ENCODE measurements at regions not wholly inside any gene's neighbourhood (a gene's known extent, or its start where the extent isn't known, plus 50 kb on each side); places are given as distances from the start of the nearest gene placed in this dataset.
"Not testable (repeated sequence)": the region's sequence is repeated elsewhere in the genome, so short reads cannot be mapped to it uniquely, and the experiment has no call there.

DNA sequence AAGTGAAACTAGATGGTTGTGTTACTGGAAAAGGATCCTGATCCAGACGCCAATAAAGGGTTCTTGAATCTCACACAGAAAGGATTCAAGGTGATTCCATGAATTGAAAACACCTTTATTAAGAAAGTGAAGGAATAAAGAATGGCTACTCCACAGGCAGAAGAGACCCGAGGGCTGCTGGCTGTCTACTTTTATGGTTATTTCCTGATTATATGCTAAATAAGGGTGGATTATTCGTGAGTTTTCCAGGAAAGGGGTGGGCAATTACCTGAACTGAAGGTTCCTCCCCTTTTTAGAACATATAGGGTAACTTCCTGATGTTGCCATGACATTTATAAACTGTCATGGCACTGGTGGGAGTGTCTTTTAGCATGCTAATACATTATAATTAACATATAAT lies 50.9 kb upstream of the WARS2 start:
- no peak for DNase-seq (ENCODE audit: low spot score)

- DNase-seq (ENCODE audit: low spot score): peak; percentile 1
Measured at GRCh38 chr1:119204197-119204960, 63.9 kb upstream of the WARS2 start.

GRCh38 chr1:119204961-119205357 lies 64.5 kb upstream of the WARS2 start:
- peak; percentile 28 for DNase-seq (ENCODE audit: low spot score)

DNA sequence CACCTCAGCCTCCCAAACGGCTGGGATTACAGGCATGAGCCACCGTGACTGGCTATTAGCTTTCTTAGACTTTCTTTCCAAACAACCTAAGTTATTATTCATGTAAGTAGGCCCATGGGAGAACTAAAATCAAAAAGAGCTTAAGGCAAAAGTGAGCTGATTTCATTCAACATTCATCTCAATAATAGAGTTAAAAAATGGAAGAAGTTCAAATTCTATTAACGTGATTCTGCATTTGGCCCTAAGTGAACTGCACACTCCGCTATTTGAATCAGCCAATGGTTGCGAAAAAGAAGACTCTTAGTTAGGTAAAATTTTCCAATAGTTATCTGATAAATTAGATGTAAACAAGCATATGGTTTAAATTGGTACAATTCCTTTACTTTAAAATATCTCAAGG lies 68.6 kb upstream of the WARS2 start:
- no peak for DNase-seq (ENCODE audit: low spot score)

DNA sequence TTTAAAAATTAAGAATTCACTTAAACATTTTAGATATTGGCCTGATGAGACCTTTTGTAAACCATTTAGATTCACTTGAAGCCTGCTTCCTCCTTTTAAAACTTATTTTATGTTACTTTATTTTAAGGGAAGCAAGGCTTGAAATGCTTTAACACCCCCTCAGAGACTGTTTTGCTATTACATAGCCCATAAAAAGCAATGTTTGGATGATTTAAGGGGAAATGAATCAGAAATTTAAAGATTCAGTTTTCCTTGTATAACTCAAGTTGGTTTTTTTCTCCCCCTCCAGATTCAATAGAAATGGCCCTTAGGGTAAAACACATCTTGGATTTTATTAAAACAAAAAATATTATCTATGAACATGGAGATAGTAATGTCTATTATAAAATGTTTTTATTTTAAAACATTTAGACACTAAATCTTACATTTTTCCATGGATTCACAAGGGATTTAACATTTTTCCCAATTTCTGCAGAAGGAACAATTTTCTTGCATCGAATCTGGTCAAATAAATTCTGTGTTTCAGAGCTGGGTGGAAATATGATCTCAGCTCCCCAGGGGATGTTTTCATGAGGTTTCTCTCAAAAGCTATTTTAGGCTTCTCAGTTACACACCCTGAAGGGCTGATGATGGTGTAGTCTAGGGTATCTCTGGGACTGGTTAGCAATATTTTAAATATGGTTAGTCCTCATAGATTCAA lies 69.3 kb upstream of the WARS2 start:
- DNase-seq (ENCODE audit: low spot score): no peak

GRCh38 chr1:119210296-119210649 lies 69.8 kb upstream of the WARS2 start:
- no peak for DNase-seq (ENCODE audit: low spot score)

- not testable (repeated sequence) for DNase-seq (ENCODE audit: low spot score)
Measured at GRCh38 chr1:119213213-119213612, 72.8 kb upstream of the WARS2 start.

- not testable (repeated sequence) for DNase-seq (ENCODE audit: low spot score)
Measured at GRCh38 chr1:119214961-119215360, 74.5 kb upstream of the WARS2 start.

GRCh38 chr1:119217309-119217828 lies 76.9 kb upstream of the WARS2 start:
- no peak for DNase-seq (ENCODE audit: low spot score)

DNA sequence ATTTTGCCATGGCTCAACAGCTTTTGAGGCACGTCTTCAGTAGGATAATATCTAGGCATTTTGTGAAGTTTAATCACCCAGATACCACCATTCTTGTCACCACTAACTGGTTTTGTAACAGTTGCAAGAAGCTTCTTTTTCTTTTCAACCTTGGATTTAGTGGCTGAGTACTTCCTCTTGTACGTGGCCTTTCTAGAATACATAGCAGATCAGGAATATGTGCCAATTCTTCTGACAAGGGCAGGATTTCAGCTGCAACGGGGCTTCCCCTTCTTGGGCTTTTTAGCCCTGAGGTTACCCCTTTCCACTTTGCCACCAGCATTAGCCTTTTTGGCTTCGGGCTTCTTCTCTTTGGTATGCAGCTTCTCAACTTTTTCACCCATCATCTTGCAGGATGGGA lies 79.3 kb upstream of the WARS2 start:
- no peak for DNase-seq (ENCODE audit: low spot score)

DNA sequence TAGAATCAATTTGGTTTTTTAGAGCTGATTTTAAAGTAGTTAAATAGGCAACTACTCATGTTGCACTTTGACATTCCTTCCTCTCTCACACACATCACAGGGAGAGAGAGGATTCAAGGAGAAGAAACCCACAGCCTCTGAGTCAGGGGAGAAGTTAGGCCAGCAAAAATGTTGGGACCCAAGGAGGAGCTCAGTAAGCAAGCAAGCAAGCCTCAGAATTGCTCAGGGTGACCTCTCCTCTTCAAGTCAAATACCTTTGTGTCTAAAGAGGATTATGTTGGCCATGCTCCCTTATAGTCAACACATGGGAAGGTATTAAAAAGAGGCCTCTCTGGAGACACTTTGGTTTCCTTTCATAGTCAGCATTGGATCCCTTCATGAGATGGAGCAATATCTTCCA lies 80.5 kb upstream of the WARS2 start:
- DNase-seq (ENCODE audit: low spot score): no peak

- DNase-seq (ENCODE audit: low spot score): no peak
Measured at GRCh38 chr1:119222271-119222670, 81.8 kb upstream of the WARS2 start.

DNA sequence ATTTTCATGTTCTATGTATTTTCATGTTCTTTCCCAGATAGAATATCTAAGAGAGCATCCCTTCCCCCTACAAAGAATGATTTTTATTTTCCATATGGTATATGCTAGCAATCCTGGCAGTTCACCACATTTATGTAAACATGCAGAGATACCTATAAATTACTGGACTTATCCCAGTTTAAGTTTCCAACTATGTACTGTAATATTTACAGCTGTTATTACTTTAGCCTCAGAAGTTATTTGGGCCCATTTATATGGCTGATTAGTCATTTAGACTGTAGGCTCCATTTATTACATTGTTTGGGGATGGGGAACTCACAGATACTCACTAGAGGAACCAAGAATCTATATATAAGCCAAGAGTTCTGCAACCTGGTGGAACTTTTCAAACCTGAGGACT lies 84.8 kb upstream of the WARS2 start:
- DNase-seq (ENCODE audit: low spot score): no peak

DNA sequence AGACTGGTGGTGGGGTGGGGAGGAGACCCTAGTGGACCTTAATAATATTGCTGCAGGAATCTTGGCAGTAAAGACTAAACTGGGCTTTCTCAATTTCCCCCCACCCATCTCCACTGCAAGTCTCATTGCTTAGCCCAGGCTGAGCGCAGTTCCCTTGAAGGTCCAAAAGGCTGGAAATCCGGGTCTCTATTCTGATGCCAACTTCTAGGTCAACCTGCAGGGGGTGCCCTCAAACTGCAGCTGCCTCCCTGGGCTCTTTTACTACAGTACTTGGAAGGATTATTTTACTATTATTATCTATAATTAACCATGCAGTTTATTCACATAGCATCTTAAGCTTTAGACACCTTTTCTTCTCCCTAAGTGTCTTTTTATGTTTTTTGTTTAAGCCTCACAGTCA lies 85.4 kb upstream of the WARS2 start:
- DNase-seq (ENCODE audit: low spot score): no peak

DNA sequence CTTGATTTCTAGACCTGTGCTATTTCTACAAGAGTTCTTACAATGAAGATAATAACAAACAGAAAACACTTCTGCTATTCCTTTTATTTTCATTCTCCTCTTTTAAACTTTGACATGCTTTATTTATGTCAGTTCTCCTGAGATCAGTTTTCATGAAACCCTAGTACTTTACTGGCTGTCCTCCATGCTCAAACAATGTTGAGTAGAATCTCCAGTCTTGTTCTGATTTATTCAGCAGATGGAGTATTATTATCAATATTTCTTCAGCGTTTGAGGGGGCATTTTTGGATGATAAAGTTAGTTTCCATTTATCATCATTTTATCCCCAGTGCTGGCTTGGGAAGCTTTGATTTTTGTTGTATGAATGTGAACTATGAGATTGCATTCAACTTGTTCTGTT lies 85.9 kb upstream of the WARS2 start:
- no peak for DNase-seq (ENCODE audit: low spot score)

DNA sequence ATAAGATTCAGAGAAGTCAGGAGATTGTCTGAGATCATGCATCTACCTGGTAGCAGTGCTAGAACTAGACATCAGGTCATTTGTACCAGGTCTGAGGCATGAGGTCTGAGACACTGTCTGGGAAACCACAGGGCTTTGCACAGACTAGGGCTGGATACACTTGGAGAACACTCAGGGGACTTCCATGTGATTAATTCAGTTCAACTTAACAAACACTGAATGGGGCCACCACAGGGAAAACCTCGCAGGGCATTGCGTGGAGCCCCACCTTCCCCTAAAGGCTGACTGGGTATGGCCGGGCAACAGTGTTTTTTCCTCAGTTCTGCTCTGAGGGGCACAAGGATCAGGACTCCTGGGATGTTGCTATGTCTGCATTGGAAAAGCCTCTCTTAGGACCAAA lies 86.5 kb upstream of the WARS2 start:
- DNase-seq (ENCODE audit: low spot score): no peak

- DNase-seq (ENCODE audit: low spot score): no peak
Measured at GRCh38 chr1:119227456-119227855, 87.0 kb upstream of the WARS2 start.

DNA sequence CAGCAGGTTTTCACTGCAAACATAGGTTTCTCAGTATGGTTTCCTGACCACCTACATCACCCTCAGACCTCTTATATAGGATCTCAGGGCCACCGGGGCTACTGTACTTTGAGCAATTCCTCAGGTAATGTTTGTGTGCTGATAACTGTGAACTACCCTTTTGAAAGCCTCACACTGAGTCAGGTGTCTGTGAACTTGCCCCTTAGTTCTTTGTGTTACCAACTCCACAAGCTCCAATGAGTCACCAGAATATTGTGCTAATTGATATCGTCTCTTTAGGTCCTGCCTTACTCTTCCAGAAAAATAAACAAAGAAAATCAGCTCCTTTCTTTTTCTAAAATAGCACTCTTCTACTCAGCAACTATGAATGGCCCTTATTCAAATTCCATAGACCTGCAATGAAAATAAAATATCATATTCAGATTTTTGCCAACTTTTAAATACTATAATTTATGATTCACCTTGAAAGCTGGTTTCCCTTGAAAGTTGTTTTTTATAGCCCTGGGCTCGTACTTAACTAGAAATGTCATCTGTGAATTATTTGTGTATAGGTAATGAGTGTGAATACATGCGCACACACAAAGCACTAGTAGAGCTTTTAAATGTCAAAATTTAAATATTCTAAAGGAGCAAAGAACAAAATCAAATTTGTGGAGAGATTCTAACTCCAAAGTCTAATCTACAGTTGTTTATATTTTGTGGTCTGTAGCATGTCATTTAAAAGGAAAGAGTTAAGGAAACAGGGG lies 88.1 kb upstream of the WARS2 start:
- no peak for DNase-seq (ENCODE audit: low spot score)

DNA sequence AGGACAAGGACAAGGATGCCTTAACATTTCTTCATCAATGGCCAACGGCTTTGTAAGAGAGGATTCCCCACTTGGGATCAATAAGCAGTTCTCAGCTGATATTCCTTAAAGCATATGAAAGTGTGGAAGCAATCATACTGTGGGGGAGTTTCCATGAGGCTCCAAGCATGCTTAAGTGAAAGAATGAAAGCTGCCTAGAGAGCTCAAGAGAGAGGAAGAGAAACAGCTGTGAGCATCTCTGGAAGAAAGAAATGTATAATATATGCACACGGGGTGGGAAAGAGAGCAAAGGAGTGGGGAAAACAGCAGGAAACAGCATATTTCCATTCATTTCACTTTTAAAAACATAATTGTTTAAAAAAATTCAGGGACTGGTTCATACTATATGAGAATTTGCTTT lies 94.7 kb upstream of the WARS2 start:
- no peak for DNase-seq (ENCODE audit: low spot score)

DNA sequence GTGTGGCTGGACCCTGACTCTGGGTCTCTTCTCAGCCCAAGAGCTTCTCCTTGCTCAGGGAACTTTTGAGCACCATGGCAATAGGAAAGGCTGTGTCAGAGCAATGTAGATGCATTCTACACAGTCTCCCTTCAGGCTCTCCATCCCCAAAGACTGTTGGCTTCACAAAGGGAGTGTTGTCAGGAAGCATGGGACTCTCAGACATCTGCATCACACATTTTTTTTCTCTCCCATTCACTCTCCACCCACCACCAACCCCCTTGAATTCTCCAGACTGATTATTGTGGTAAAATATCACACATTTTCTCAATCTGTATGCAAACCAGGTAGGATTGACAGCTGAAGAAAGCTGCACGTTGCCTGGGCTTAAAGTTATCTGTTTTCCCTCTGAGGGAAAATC lies 105.4 kb upstream of the WARS2 start:
- no peak for DNase-seq (ENCODE audit: low spot score)

DNA sequence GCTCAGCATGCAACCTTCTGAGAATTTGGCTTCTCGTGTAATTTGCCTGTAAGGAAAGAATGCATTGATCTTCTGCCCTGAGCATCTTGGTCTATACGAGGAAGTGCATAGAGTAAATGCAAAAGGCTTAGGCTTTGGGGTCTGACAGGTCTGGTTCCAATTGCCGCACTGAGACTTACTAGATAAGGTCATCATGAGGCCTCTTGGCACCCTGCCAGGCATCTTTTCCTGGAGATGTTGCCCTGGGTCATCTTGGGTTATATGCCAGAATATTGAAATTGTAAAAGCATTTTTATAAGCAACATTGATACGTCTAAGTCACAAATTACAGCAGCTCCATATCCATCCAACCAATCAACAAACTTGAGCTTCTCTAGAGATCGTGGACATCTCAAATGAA lies 108.8 kb upstream of the WARS2 start:
- peak; percentile 24 for DNase-seq (ENCODE audit: low spot score)

DNA sequence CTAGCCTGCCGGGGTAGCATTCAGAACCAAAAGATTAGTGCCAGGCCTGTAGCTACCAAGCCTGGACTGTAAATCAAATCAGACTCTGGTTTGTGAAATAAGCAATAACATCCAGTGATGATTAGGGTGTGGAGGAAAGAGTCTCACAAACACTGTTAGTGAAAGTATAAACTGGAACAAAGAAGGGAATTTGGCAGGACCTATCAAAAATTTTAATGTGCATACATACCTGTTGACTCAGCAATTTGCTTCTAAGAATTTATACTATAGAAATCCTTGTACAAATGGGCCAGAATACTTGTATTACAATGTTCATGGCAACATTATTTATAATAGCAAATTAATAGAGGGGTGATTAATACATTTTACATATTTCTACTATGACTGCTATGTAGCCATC lies 109.8 kb upstream of the WARS2 start:
- no peak for DNase-seq (ENCODE audit: low spot score)

GRCh38 chr1:119251751-119252150 lies 111.3 kb upstream of the WARS2 start:
- DNase-seq (ENCODE audit: low spot score): no peak

Data from SK-N-DZ (cell line).